GM18951 (cell line): ENCODE measurements at regions not wholly inside any gene's neighbourhood (a gene's known extent, or its start where the extent isn't known, plus 50 kb on each side); places are given as distances from the start of the nearest gene placed in this dataset.

ENCODE experiments used
- POLR2A ChIP-seq: IDR thresholded peaks from 4 replicates; pipeline ENCODE4 v1.6.1; 2011; ENCODE audit warnings: mild to moderate bottlenecking; ENCODE audit not compliant: insufficient read length, insufficient read depth; ENCODE audit errors: extremely low read depth
- in situ Hi-C: fragments of 300-500 bp; cut with MboI; formaldehyde crosslinking; loops from one replicate; pipeline ENCODE4 v1.12.0; 2022; ENCODE audit warnings: low sequenced_read_pairs, mixed read lengths, inconsistent platforms; ENCODE audit not compliant: unreplicated experiment

- TF ChIP-seq POLR2A: no peak
- in situ Hi-C loops: no loop called here
Measured at GRCh38 chr6:105633814-105634213, 230.9 kb upstream of the PREP start.

- no peak for TF ChIP-seq POLR2A
- in situ Hi-C loops: no loop called here
Measured at GRCh38 chr6:105628156-105628860, 225.4 kb upstream of the PREP start.

GRCh38 chr6:105626295-105627158 is 223.6 kb upstream of the PREP start:
- in situ Hi-C loops: no loop called here
- no peak for TF ChIP-seq POLR2A

- no peak for TF ChIP-seq POLR2A
- in situ Hi-C loops: no loop called here
Measured at GRCh38 chr6:105624021-105624420, 221.1 kb upstream of the PREP start.

- no peak for TF ChIP-seq POLR2A
- in situ Hi-C loops: no loop called here
Measured at GRCh38 chr6:105622226-105622625, 219.3 kb upstream of the PREP start.

GRCh38 chr6:105621564-105622175 is 218.8 kb upstream of the PREP start:
- in situ Hi-C loops: no loop called here

GRCh38 chr6:105620878-105621277 is 218.0 kb upstream of the PREP start:
- in situ Hi-C loops: no loop called here
- TF ChIP-seq POLR2A: no peak

More at GRCh38 chr6:105621564-105622175, 218.8 kb upstream of the PREP start:
- no peak for TF ChIP-seq POLR2A

GRCh38 chr6:105619971-105620741 is 217.3 kb upstream of the PREP start:
- TF ChIP-seq POLR2A: no peak

GRCh38 chr6:105618247-105618646 is 215.4 kb upstream of the PREP start:
- in situ Hi-C loops: no loop called here

More at GRCh38 chr6:105619971-105620741, 217.3 kb upstream of the PREP start:
- in situ Hi-C loops: no loop called here

GRCh38 chr6:105616521-105616920 is 213.6 kb upstream of the PREP start:
- TF ChIP-seq POLR2A: no peak
- in situ Hi-C loops: no loop called here

More at GRCh38 chr6:105618247-105618646, 215.4 kb upstream of the PREP start:
- TF ChIP-seq POLR2A: no peak

GRCh38 chr6:105611606-105612005 is 208.7 kb upstream of the PREP start:
- TF ChIP-seq POLR2A: no peak
- in situ Hi-C loops: no loop called here

GRCh38 chr6:105609375-105609991 is 206.6 kb upstream of the PREP start:
- in situ Hi-C loops: no loop called here
- no peak for TF ChIP-seq POLR2A
